HepG2 (cell line): ENCODE measurements at regions not wholly inside any gene's neighbourhood (a gene's known extent, or its start where the extent isn't known, plus 50 kb on each side); places are given as distances from the start of the nearest gene placed in this dataset.

Experiments
- ATAC-seq: fragments of 200-7000 bp; cut with Tn5 transposase; 3 replicates; pipeline ENCODE4 v1.9.1; 2020; ENCODE audit warnings: mild to moderate bottlenecking, moderate library complexity
- BruUV-seq: library from RNA; stranded (reverse); fragments of 400-500 nt; replicated peaks from 2 replicates; lab custom pipeline; 2021; lab: Mats Ljungman, UMichigan
- CTCF ChIA-PET: fragments of 300-600 bp; formaldehyde crosslinking; extraction: SDS; loops from one replicate; lab custom pipeline; 2021; ENCODE audit warnings: low total read pairs, inconsistent platforms, low intra/inter-chr PET ratio; lab: Yijun Ruan, JAX
- POLR2A ChIA-PET: fragments of 350-600 bp; sonication (Branson Sonifier 250); formaldehyde crosslinking; loops from one replicate; lab custom pipeline; 2020; ENCODE audit warnings: antibody characterized with exemption, inconsistent platforms; lab: Yijun Ruan, JAX
- DNase-seq: peaks from one replicate; pipeline ENCODE4 v3.0.0-alpha.2; 2015; ENCODE audit warnings: low spot score
- FAIRE-seq: peaks from 3 replicates; lab custom pipeline; 2011; peaks lifted over from hg19 to GRCh38; lab: Jason Lieb, UNC
- H2AFZ ChIP-seq: one replicate; pipeline ENCODE4 v1.6.1; 2011; ENCODE audit warnings: low read length, inconsistent platforms
- H3K27ac ChIP-seq: fragments of 300-600 bp; 3 replicates; pipeline ENCODE4 v1.8.0; 2011; ENCODE audit warnings: mixed run types, mild to moderate bottlenecking, mixed read lengths, low read length, inconsistent platforms; ENCODE audit not compliant: insufficient read depth; ENCODE audit errors: extremely low read length
- H3K27me3 ChIP-seq, 2 experiments: fragments of 200-600 bp in 1 of 2; 2 replicates in 1 of 2; 3 replicates in 1 of 2; pipeline versions ENCODE4 v1.6.0 to v1.8.0; 2011; ENCODE audit warnings: low read length in 2 of 2, mild to moderate bottlenecking in 2 of 2, moderate library complexity in 2 of 2, inconsistent platforms in 1 of 2; ENCODE audit not compliant: insufficient read depth in 2 of 2, control insufficient read depth in 1 of 2
- H3K36me3 ChIP-seq, 2 experiments: fragments of 200-600 bp in 1 of 2; replicated peaks in 1 of 2; 2 replicates in 1 of 2; 3 replicates in 1 of 2; pipeline versions ENCODE4 v1.5.1 to v1.8.0; 2011; ENCODE audit warnings: low read length in 2 of 2, inconsistent platforms in 1 of 2; ENCODE audit not compliant: insufficient read depth in 2 of 2, control insufficient read depth in 1 of 2
- H3K4me1 ChIP-seq: 2 replicates; pipeline ENCODE4 v1.5.1; 2012; ENCODE audit warnings: low read length, inconsistent platforms; ENCODE audit not compliant: insufficient read depth
- H3K4me2 ChIP-seq: 2 replicates; pipeline ENCODE4 v1.6.0; 2011; ENCODE audit warnings: low read depth, low read length, inconsistent platforms
- H3K4me3 ChIP-seq, 3 experiments: fragments of 200-600 bp in 1 of 3; sonication (generic), shearing (Covaris generic) in 1 of 3; replicated peaks in 1 of 3; 2 replicates each; pipeline ENCODE4 v1.5.1; 2011 to 2016; ENCODE audit warnings: low read length in 3 of 3, inconsistent platforms in 2 of 3, low read depth in 2 of 3, mild to moderate bottlenecking in 2 of 3, control low read depth in 1 of 3, mixed read lengths in 1 of 3; ENCODE audit not compliant: insufficient read depth in 1 of 3
- H3K79me2 ChIP-seq: one replicate; pipeline ENCODE4 v1.6.1; 2011; ENCODE audit warnings: low read length, inconsistent platforms; ENCODE audit not compliant: insufficient read depth
- H3K9ac ChIP-seq: 2 replicates; pipeline ENCODE4 v1.6.0; 2011; ENCODE audit warnings: mild to moderate bottlenecking, low read depth, low read length, inconsistent platforms; ENCODE audit not compliant: insufficient read depth
- H3K9me3 ChIP-seq: 2 replicates; pipeline ENCODE4 v1.5.1; 2012; ENCODE audit warnings: mild to moderate bottlenecking, low read length
- H4K20me1 ChIP-seq: 2 replicates; pipeline ENCODE4 v1.6.0; 2011; ENCODE audit warnings: inconsistent platforms, mild to moderate bottlenecking, low read length, moderate library complexity; ENCODE audit not compliant: insufficient read depth
- ATF7 ChIP-seq, 2 experiments: fragments of 450-650 bp in 1 of 2; sonication (generic) in 1 of 2; formaldehyde crosslinking in 1 of 2; IDR thresholded peaks; 2 replicates each; pipeline versions ENCODE4 v1.4.0 to v1.6.1; 2016 to 2020; ENCODE audit warnings: antibody characterized with exemption in 1 of 2, mild to moderate bottlenecking in 1 of 2, missing genetic modification reagents in 1 of 2
- CREB1 ChIP-seq, 2 experiments: fragments of 450-650 bp in 1 of 2; IDR thresholded peaks; 2 replicates each; pipeline ENCODE4 v1.6.1; 2016 to 2017; ENCODE audit warnings: control low read depth in 1 of 2, mild to moderate bottlenecking in 1 of 2, missing compliant biosample characterization in 1 of 2, missing genetic modification characterization in 1 of 2
- ETV6 ChIP-seq: sonication (generic); formaldehyde crosslinking; conservative IDR thresholded peaks from 2 replicates; pipeline ENCODE4 v1.4.0; 2020; ENCODE audit warnings: missing genetic modification reagents
- SALL2 ChIP-seq: sonication (generic); formaldehyde crosslinking; IDR thresholded peaks from 2 replicates; pipeline ENCODE4 v1.8.1; 2023; ENCODE audit warnings: mild to moderate bottlenecking, missing genetic modification reagents, inconsistent platforms
- ZNF83 ChIP-seq: sonication (generic); formaldehyde crosslinking; IDR thresholded peaks from 2 replicates; pipeline ENCODE4 v1.4.0; 2020; ENCODE audit warnings: missing genetic modification reagents, mild to moderate bottlenecking, borderline replicate concordance
- WGBS: methylation state at CpG from one replicate; pipeline ENCODE4 v1.1.6; 2017; ENCODE audit warnings: low lambda C conversion rate; 5-methylcytosine and 5-hydroxymethylcytosine counted together
- in situ Hi-C: cut with HindIII; loops from 2 replicates; pipeline ENCODE4 v1.10.0; 2017; ENCODE audit warnings: low pct_unique_long_range_greater_than_20kb; ENCODE audit not compliant: extremely low pct_ligation_motif_present
- intact Hi-C: fragments of 100-400 bp; cut with micrococcal nuclease; formaldehyde crosslinking; loops from one replicate; pipeline ENCODE4 v1.10.0; 2022; ENCODE audit not compliant: unreplicated experiment
- TF ChIP-seq, protein P1 (sequence below): sonication (generic); formaldehyde crosslinking; IDR thresholded peaks from 2 replicates; pipeline ENCODE4 v1.4.0; 2020; ENCODE audit warnings: missing genetic modification reagents
- TF ChIP-seq, protein P2 (sequence below): sonication (generic); formaldehyde crosslinking; IDR thresholded peaks from 2 replicates; pipeline ENCODE4 v1.4.0; 2020; ENCODE audit warnings: missing genetic modification reagents; ENCODE audit errors: not compliant biosample characterization

- ATAC-seq, result no peak
- no peak overlapping the region for H3K27ac ChIP-seq
- no peaks in the 10 kb centered on the region for H3K9me3 ChIP-seq
- no peak overlapping the region for H3K9ac ChIP-seq
- no peak for DNase-seq
- in situ Hi-C loops (no loop called here), intact Hi-C loops (no loop called here)
- no peak for FAIRE-seq
- H3K27me3 ChIP-seq, result peaks cover 0 to 6% of the 10 kb centered on the region in 2 experiments; a peak in 2 of 5 replicates
- no peaks in the 10 kb centered on the region for H4K20me1 ChIP-seq
- H3K4me1 ChIP-seq, result peaks cover under 1% of the 10 kb centered on the region; the same call in 1 of the 2 replicates
- ChIA-PET CTCF (no interaction called here), POLR2A (no interaction called here)
- no peak overlapping the region for H2AFZ ChIP-seq
- H3K79me2 ChIP-seq, result no peaks in the 10 kb centered on the region
- no peak overlapping the region for H3K4me3 ChIP-seq
- WGBS, result 22% methylated on average over 4 of the region's 4 CpGs
- TF ChIP-seq, protein P1, sequence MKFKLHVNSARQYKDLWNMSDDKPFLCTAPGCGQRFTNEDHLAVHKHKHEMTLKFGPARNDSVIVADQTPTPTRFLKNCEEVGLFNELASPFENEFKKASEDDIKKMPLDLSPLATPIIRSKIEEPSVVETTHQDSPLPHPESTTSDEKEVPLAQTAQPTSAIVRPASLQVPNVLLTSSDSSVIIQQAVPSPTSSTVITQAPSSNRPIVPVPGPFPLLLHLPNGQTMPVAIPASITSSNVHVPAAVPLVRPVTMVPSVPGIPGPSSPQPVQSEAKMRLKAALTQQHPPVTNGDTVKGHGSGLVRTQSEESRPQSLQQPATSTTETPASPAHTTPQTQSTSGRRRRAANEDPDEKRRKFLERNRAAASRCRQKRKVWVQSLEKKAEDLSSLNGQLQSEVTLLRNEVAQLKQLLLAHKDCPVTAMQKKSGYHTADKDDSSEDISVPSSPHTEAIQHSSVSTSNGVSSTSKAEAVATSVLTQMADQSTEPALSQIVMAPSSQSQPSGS (CRISPR knock-in tag), result no peak
- no peak for TF ChIP-seq SALL2 (CRISPR knock-in tag)
- no peak for TF ChIP-seq ZNF83 (CRISPR knock-in tag)
- TF ChIP-seq, protein P2, sequence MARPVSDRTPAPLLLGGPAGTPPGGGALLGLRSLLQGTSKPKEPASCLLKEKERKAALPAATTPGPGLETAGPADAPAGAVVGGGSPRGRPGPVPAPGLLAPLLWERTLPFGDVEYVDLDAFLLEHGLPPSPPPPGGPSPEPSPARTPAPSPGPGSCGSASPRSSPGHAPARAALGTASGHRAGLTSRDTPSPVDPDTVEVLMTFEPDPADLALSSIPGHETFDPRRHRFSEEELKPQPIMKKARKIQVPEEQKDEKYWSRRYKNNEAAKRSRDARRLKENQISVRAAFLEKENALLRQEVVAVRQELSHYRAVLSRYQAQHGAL (CRISPR knock-in tag), result no peak
- no peak for TF ChIP-seq ETV6 (CRISPR knock-in tag)
- TF ChIP-seq ATF7 (IDR thresholded peaks at IDR 0.05), result peak; percentile 94
- TF ChIP-seq ATF7 (CRISPR knock-in tag; IDR thresholded peaks at IDR 0.05), result no peak
- peak; percentile 98 for TF ChIP-seq CREB1 (IDR thresholded peaks at IDR 0.05)
- TF ChIP-seq CREB1 (CRISPR knock-in tag; IDR thresholded peaks at IDR 0.05), result no peak
- no peaks in the 10 kb centered on the region for H3K36me3 ChIP-seq
- H3K4me2 ChIP-seq, result no peak overlapping the region
- no TSS peak for BruUV-seq
Observed at GRCh38 chr6:21514288-21514687, 79.3 kb upstream of the SOX4 start.
